Gastrocnemius medialis (tissue), 4 donors: ENCODE measurements at regions not wholly inside any gene's neighbourhood (a gene's known extent, or its start where the extent isn't known, plus 50 kb on each side); places are given as distances from the start of the nearest gene placed in this dataset.

Experiments
- ATAC-seq, 2 donors: fragments of 150-250 bp; one replicate each; pipeline ENCODE4 v1.9.1; 2016
- DNase-seq, 2 donors: peaks; one replicate each; pipeline ENCODE4 v3.0.0-alpha.2; 2019
- H3K27ac ChIP-seq, 4 donors: fragments of 200-600 bp; sonication (generic); 1 replicate in 1 of 4; 2 replicates in 3 of 4; pipeline ENCODE4 v1.5.1; 2016 to 2018; ENCODE audit warnings: mild to moderate bottlenecking in 2 of 4, moderate library complexity in 1 of 4
- H3K27me3 ChIP-seq, 3 donors: fragments of 200-600 bp; sonication (generic) in 2 of 3; 1 replicate in 1 of 3; 2 replicates in 2 of 3; pipeline versions ENCODE4 v1.5.1 to v1.6.0; 2016 to 2019; ENCODE audit warnings: mild to moderate bottlenecking in 1 of 3, moderate library complexity in 1 of 3
- H3K36me3 ChIP-seq, 2 donors: fragments of 200-600 bp; sonication (generic) in 1 of 2; one replicate each; pipeline ENCODE4 v1.5.1; 2017 to 2018
- H3K4me1 ChIP-seq, 2 donors: fragments of 200-600 bp; sonication (generic) in 1 of 2; one replicate each; pipeline ENCODE4 v1.5.1; 2016 to 2017; ENCODE audit warnings: mild to moderate bottlenecking in 2 of 2
- H3K4me3 ChIP-seq, 4 donors: fragments of 200-600 bp; sonication (generic) in 3 of 4; 1 replicate in 1 of 4; 2 replicates in 3 of 4; pipeline ENCODE4 v1.5.1; 2016 to 2019; ENCODE audit warnings: mild to moderate bottlenecking in 2 of 4
- H3K9me3 ChIP-seq, 3 donors: fragments of 200-600 bp; sonication (generic) in 2 of 3; 1 replicate in 1 of 3; 2 replicates in 2 of 3; pipeline ENCODE4 v1.5.1; 2016 to 2019
- CTCF ChIP-seq, 5 experiments: fragments of 450-650 bp in 3 of 5; fragments of 200-600 bp in 2 of 5; sonication (generic) in 2 of 5; IDR thresholded peaks in 4 of 5; conservative IDR thresholded peaks in 1 of 5; 1 replicate in 4 of 5; 2 replicates in 1 of 5; pipeline ENCODE4 v1.5.1; 2016 to 2019; ENCODE audit warnings: antibody characterized with exemption in 5 of 5, mild to moderate bottlenecking in 3 of 5, moderate library complexity in 3 of 5
- POLR2A ChIP-seq, 2 donors: fragments of 450-650 bp; IDR thresholded peaks; one replicate each; pipeline ENCODE4 v1.6.1; 2017; ENCODE audit warnings: antibody characterized with exemption in 2 of 2, mild to moderate bottlenecking in 2 of 2, moderate library complexity in 2 of 2
- in situ Hi-C, 4 donors: fragments of 200-750 bp; cut with MboI; loops; one replicate each; pipeline versions ENCODE4 v1.15.0 to v1.8.0; 2017; ENCODE audit warnings: low sequenced_read_pairs in 4 of 4
- intact Hi-C: fragments of 100-400 bp; cut with DNase I; formaldehyde crosslinking; loops from one replicate; pipeline ENCODE4 v1.15.1; 2023; ENCODE audit warnings: low total_unique reads

- Histone ChIP-seq H3K9me3 (no peaks in the 10 kb centered on the region), H3K27me3 (no peaks in the 10 kb centered on the region), H3K27ac (no peak overlapping the region), H3K36me3 (no peaks in the 10 kb centered on the region), H3K4me3 (no peak overlapping the region), H3K4me1 (no peaks in the 10 kb centered on the region)
- intact Hi-C loops: no loop called here
- TF ChIP-seq CTCF (IDR thresholded peaks at IDR 0.05 in 4 of 5, conservative IDR thresholded peaks at IDR 0.05 in 1 of 5) (no peak), POLR2A (IDR thresholded peaks at IDR 0.05) (no peak)
- DNase-seq: no peak
- no peak for ATAC-seq
- in situ Hi-C loops: no loop called here
Observed at GRCh38 chr3:139130390-139131140, 85.9 kb upstream of the PRR23C start.

DNA sequence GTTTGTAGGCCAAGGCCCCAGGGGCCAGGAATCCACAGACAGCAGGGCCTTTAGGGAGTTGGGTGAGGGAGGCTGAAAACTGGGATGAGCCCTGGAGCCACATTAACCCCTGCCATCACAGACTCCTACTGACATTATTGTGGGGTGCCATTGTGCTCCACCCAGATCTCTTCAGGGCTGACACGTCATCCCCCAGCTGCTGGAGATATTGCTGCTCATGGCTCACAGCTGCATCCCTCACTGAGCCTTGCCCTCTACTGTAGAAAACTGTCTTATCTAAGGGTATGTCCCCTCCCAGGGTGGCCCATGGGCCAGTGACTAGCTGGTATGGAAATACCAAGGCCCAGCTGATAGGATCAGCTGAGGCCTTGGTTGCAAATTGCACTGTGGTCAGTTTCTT is 87.3 kb upstream of the PRR23C start:
- intact Hi-C loops (no loop called here), in situ Hi-C loops (no loop called here)
- no peak overlapping the region for H3K4me3 ChIP-seq
- no peak for ATAC-seq
- TF ChIP-seq POLR2A (IDR thresholded peaks at IDR 0.05) (no peak), CTCF (IDR thresholded peaks at IDR 0.05 in 4 of 5, conservative IDR thresholded peaks at IDR 0.05 in 1 of 5) (no peak)
- no peak overlapping the region for H3K27ac ChIP-seq
- no peak for DNase-seq
- no peaks in the 10 kb centered on the region for H3K4me1 ChIP-seq
- no peaks in the 10 kb centered on the region for H3K27me3 ChIP-seq
- H3K9me3 ChIP-seq: no peaks in the 10 kb centered on the region
- no peaks in the 10 kb centered on the region for H3K36me3 ChIP-seq

DNA sequence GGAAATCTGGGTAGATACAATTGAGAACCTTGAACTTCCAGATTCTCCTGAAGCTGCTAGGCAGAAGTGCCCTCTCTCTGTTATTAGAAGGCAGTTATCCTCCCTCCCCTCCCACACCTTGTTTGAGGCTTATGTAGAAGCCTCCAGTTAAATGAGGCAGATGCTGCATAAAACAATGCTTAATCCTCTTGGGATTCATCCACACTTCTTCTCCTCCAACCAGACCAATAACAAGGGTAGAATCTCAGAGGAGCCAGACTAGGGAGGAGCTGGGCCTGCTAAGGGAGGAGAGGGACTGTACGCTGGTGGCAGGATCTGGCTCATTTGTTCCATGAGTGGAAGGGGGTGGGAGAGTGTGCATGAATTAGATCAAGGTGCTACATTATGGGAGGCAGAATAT is 88.3 kb upstream of the PRR23C start:
- Histone ChIP-seq H3K9me3 (no peaks in the 10 kb centered on the region), H3K4me1 (no peaks in the 10 kb centered on the region), H3K27me3 (no peaks in the 10 kb centered on the region), H3K27ac (no peak overlapping the region), H3K36me3 (no peaks in the 10 kb centered on the region), H3K4me3 (no peak overlapping the region)
- ATAC-seq: no peak
- no peak for TF ChIP-seq POLR2A (IDR thresholded peaks at IDR 0.05)
- intact Hi-C loops (no loop called here), in situ Hi-C loops (no loop called here)
- no peak for DNase-seq

GRCh38 chr3:139134678-139135372 is 90.1 kb upstream of the PRR23C start:
- Histone ChIP-seq H3K27ac (no peak overlapping the region), H3K9me3 (no peaks in the 10 kb centered on the region), H3K4me1 (no peaks in the 10 kb centered on the region), H3K27me3 (no peaks in the 10 kb centered on the region), H3K4me3 (no peak overlapping the region), H3K36me3 (no peaks in the 10 kb centered on the region)
- in situ Hi-C loops: no loop called here
- TF ChIP-seq POLR2A (IDR thresholded peaks at IDR 0.05) (no peak), CTCF (IDR thresholded peaks at IDR 0.05 in 4 of 5, conservative IDR thresholded peaks at IDR 0.05 in 1 of 5) (no peak)
- DNase-seq (no peak), ATAC-seq (no peak)
- intact Hi-C loops: no loop called here

- H3K27me3 ChIP-seq: no peaks in the 10 kb centered on the region
- in situ Hi-C loops (no loop called here), intact Hi-C loops (no loop called here)
- no peak overlapping the region for H3K27ac ChIP-seq
- ATAC-seq: no peak
- no peak for TF ChIP-seq POLR2A (IDR thresholded peaks at IDR 0.05)
- TF ChIP-seq CTCF (IDR thresholded peaks at IDR 0.05 in 4 of 5, conservative IDR thresholded peaks at IDR 0.05 in 1 of 5): no peak
- DNase-seq: no peak
- no peaks in the 10 kb centered on the region for H3K9me3 ChIP-seq
- H3K36me3 ChIP-seq: no peaks in the 10 kb centered on the region
- no peaks in the 10 kb centered on the region for H3K4me1 ChIP-seq
- H3K4me3 ChIP-seq: no peak overlapping the region
Observed at GRCh38 chr3:139135657-139136056, 91.0 kb upstream of the PRR23C start.
